Activated CD8-positive, alpha-beta T cell treated with anti-CD3 and anti-CD28 coated beads, Interleukin-2, amount 10 ng/mL, durations not matched to agents 7 days and 5 days (primary cell): ENCODE measurements at regions not wholly inside any gene's neighbourhood (a gene's known extent, or its start where the extent isn't known, plus 50 kb on each side); places are given as distances from the start of the nearest gene placed in this dataset.

ENCODE experiments used
- ATAC-seq: fragments of 150-1000 bp; cut with Tn5 transposase; one replicate; pipeline ENCODE4 v1.10.0; 2021; ENCODE audit warnings: moderate library complexity
- CTCF ChIA-PET: fragments of 350-600 bp; sonication (Branson Sonifier 250); formaldehyde crosslinking; loops from one replicate; lab custom pipeline; 2021; ENCODE audit warnings: antibody characterized with exemption; lab: Charles Lee
- POLR2A ChIA-PET: fragments of 350-600 bp; sonication (Branson Sonifier 250); formaldehyde crosslinking; loops from one replicate; lab custom pipeline; 2021; ENCODE audit warnings: antibody characterized with exemption; lab: Charles Lee
- DNase-seq: peaks from one replicate; pipeline ENCODE4 v3.0.0-alpha.2; 2020
- H3K27ac Mint-ChIP-seq: one replicate; pipeline ENCODE4 v1.8.0; 2021; ENCODE audit warnings: mild to moderate bottlenecking, mixed read lengths
- H3K27me3 Mint-ChIP-seq: one replicate; pipeline ENCODE4 v1.8.0; 2021; ENCODE audit warnings: low read depth, mixed read lengths
- H3K36me3 Mint-ChIP-seq: one replicate; pipeline ENCODE4 v1.8.0; 2021; ENCODE audit warnings: low read depth, mixed read lengths
- H3K4me1 Mint-ChIP-seq: one replicate; pipeline ENCODE4 v1.8.0; 2021; ENCODE audit warnings: low read depth, mixed read lengths
- H3K4me3 Mint-ChIP-seq: one replicate; pipeline ENCODE4 v1.8.0; 2021; ENCODE audit warnings: mild to moderate bottlenecking, mixed read lengths
- H3K9me3 Mint-ChIP-seq: one replicate; pipeline ENCODE4 v1.8.0; 2022; ENCODE audit warnings: mixed read lengths; ENCODE audit not compliant: insufficient read depth

DNA sequence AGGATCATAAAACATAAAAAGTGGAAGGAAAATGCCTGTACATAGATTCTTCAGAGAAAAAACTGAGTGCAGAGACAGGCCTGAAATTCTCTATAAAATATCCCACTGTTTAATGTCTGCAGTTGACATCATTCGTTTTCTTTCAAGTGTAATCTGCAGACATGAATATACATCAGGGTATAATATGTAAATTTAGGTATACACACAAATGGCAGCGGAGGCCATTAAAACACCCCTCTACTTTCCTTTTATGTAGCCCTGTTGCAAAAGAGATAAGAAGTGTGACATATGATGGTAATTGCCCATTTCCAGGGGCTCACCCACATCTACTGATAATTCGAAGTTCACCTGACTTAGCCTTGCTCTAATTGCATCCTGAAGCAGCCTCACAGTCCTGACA lies 164.3 kb downstream of the SLC24A2 start:
- no peak for ATAC-seq
- H3K36me3 Mint-ChIP-seq: no peaks in the 10 kb centered on the region
- no peaks in the 10 kb centered on the region for H3K4me1 Mint-ChIP-seq
- peaks cover 13% of the 10 kb centered on the region for H3K27me3 Mint-ChIP-seq
- CTCF ChIA-PET: interaction anchor here (1.0 kb wide), 1 partner anchor 132 kb away, joined by 3 read pairs; no protein-coding TSS in a partner anchor
- POLR2A ChIA-PET: no interaction called here
- no peak overlapping the region for H3K4me3 Mint-ChIP-seq
- H3K27ac Mint-ChIP-seq: no peak overlapping the region
- no peak for DNase-seq
- H3K9me3 Mint-ChIP-seq: no peaks in the 10 kb centered on the region

DNA sequence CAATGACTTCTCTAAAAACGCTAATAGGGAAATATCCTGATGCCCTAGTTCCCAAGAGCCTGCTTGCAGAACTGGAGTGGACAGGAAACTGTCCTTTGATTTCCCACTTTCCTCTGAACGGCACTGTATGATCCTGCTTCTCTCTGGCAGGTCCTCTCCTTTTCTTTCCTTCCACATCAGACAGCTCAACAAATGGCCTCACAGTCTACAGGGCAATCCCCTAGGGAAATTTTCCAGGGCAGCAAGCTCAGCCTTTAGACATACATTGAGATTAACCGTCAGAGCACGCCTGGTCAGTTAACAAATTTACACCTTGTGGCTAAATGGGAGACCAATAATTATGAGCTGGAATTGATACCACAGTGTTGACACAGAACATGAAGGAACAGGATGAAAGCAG lies 164.9 kb downstream of the SLC24A2 start:
- Mint-ChIP-seq H3K27ac (no peak overlapping the region), H3K4me1 (no peaks in the 10 kb centered on the region), H3K27me3 (peaks cover 15% of the 10 kb centered on the region), H3K4me3 (no peak overlapping the region), H3K36me3 (no peaks in the 10 kb centered on the region), H3K9me3 (no peaks in the 10 kb centered on the region)
- ChIA-PET CTCF (interaction anchor here (1.0 kb wide), 1 partner anchor 131 kb away, joined by 3 read pairs; no protein-coding TSS in a partner anchor), POLR2A (no interaction called here)
- DNase-seq (no peak), ATAC-seq (no peak)

DNA sequence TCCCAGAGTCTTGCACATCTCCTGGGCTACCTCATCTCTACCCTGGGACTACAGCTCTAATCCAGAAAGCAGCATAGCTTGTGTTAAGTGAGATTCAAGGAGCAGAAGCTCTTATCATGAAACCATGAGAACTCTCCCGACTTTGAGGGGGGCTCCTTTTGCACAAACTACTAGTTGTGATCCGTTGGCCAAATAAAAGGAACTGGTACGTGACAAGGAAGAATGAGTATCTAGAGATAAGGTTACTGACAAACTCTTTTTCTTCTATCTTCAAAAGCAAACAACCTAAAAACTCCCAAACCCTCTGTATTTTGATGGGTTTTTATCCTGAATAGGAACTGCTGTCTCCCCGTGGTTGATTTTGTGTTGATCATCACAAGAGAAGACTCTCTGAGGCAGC lies 168.5 kb downstream of the SLC24A2 start:
- Mint-ChIP-seq H3K27me3 (peaks cover 6% of the 10 kb centered on the region), H3K4me1 (no peaks in the 10 kb centered on the region), H3K27ac (no peak overlapping the region), H3K36me3 (no peaks in the 10 kb centered on the region), H3K9me3 (no peaks in the 10 kb centered on the region), H3K4me3 (no peak overlapping the region)
- POLR2A ChIA-PET: no interaction called here
- CTCF ChIA-PET: no interaction called here
- DNase-seq (no peak), ATAC-seq (no peak)

DNA sequence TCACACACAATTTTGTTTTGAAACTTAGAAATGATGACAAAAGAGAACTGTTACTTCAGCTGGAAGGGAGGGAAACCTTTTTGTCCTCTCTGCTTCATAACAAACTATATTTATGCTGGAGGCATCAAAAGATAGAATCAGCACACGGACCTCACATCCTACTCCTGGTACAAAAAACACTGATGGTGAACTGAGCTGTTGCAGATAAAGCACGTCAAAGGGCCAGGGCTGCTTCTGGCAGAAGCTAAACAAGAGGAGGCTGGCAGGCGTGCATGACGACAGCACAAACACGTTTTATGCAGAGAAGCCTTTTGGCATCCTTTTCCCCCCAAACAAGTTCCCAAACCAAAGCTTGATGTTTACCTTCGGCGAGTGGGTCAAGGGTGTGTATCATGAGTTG lies 169.6 kb downstream of the SLC24A2 start:
- DNase-seq (no peak), ATAC-seq (no peak)
- Mint-ChIP-seq H3K4me1 (no peaks in the 10 kb centered on the region), H3K27ac (no peak overlapping the region), H3K27me3 (peaks cover 8% of the 10 kb centered on the region), H3K9me3 (no peaks in the 10 kb centered on the region), H3K36me3 (no peaks in the 10 kb centered on the region), H3K4me3 (no peak overlapping the region)
- ChIA-PET CTCF (no interaction called here), POLR2A (no interaction called here)

DNA sequence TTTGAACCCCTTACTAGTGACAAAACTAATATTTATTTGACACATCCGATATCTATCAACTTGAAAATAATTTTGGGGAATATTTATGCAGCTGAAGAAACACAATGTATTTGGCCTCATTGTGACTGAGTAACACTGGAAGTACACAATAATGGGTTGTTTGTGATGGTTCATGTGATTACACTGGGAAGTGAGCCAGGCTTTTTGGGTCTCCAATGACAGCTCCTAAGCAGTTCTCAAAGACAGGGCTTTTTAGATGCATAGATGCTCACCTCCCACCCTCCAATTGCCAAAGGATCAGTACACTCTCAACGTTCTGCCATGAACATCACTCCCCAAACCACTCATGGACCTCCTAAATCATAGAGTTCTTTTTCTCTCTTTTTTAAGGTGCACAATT lies 170.0 kb downstream of the SLC24A2 start:
- DNase-seq: no peak
- H3K27ac Mint-ChIP-seq: no peak overlapping the region
- H3K4me3 Mint-ChIP-seq: no peak overlapping the region
- H3K9me3 Mint-ChIP-seq: no peaks in the 10 kb centered on the region
- H3K36me3 Mint-ChIP-seq: no peaks in the 10 kb centered on the region
- CTCF ChIA-PET: no interaction called here
- POLR2A ChIA-PET: no interaction called here
- peaks cover 8% of the 10 kb centered on the region for H3K27me3 Mint-ChIP-seq
- ATAC-seq: no peak
- H3K4me1 Mint-ChIP-seq: no peaks in the 10 kb centered on the region

DNA sequence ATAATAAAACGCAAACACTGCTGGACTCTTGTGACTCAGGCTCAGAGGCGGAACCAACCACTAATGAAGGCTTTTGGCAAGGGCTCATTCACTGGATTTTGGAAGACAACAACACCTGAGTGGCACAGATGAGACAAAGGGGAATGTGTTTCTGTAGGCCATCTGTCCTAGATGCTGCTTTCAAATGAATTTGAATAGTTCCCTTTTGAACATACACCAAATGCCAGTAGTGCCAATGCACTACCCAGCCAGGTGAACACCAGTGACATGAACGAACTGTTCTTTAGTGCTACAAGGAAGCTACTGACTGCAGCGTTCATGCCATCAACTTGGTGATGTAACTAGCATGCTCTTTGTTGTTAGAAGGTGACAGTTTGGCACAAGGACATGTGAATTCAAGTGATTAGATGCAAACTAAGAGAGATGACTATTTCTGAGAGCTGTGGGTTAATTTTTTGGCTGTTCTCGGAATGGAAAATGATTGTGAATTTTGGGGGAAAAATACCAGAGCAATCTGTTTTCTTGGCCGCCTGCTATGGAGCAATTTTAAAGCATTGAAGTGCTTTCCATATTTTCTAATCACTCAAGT lies 173.7 kb downstream of the SLC24A2 start:
- no peak overlapping the region for H3K27ac Mint-ChIP-seq
- POLR2A ChIA-PET: no interaction called here
- H3K4me1 Mint-ChIP-seq: no peaks in the 10 kb centered on the region
- CTCF ChIA-PET: no interaction called here
- H3K4me3 Mint-ChIP-seq: no peak overlapping the region
- peaks cover 8% of the 10 kb centered on the region for H3K27me3 Mint-ChIP-seq
- no peak for ATAC-seq
- H3K36me3 Mint-ChIP-seq: no peaks in the 10 kb centered on the region
- DNase-seq: no peak
- no peaks in the 10 kb centered on the region for H3K9me3 Mint-ChIP-seq

DNA sequence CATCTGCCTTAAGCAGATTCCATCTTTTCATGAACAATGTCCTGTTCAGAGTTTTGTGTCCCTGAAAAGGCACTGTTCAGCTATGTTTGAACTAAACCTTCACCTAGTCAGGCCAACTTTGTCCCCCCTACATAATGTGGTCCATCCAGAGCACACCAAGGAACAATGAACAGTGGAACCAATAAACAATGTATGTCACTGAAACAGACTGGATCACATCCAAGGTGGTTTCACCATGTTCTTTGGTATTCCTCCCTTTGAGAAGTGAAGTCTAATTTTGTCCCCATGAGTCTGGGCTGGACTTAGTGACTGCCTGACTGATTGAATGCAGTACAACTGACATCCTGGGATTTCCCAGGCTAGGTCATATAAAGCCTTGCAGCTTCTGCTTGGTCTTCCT lies 174.5 kb downstream of the SLC24A2 start:
- no peaks in the 10 kb centered on the region for H3K4me1 Mint-ChIP-seq
- no peak overlapping the region for H3K27ac Mint-ChIP-seq
- H3K4me3 Mint-ChIP-seq: no peak overlapping the region
- no peaks in the 10 kb centered on the region for H3K36me3 Mint-ChIP-seq
- peaks cover 5% of the 10 kb centered on the region for H3K27me3 Mint-ChIP-seq
- ChIA-PET POLR2A (no interaction called here), CTCF (no interaction called here)
- ATAC-seq (no peak), DNase-seq (no peak)
- H3K9me3 Mint-ChIP-seq: no peaks in the 10 kb centered on the region

DNA sequence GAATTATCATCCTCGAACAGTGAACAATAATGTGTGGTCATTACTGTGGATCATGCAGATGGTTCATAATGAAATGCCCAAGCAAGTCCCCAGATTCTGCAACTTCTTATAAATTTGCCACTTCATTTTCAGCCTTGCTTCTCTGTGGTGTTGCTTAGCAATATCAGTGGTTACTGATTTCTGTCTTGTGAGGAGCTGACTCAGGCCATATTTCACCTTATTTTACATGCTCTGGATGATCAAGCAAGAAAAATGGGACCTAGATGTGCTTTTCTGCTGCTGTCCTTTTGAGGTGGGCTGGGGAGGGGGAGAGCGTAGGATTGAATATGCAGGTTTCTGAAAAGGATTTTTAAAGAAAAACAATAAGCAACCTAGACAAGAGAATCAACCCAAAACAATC lies 188.3 kb downstream of the SLC24A2 start:
- POLR2A ChIA-PET: no interaction called here
- CTCF ChIA-PET: no interaction called here
- no peak for ATAC-seq
- no peak for DNase-seq
- no peak overlapping the region for H3K4me3 Mint-ChIP-seq
- H3K27me3 Mint-ChIP-seq: peaks cover 3% of the 10 kb centered on the region
- no peaks in the 10 kb centered on the region for H3K36me3 Mint-ChIP-seq
- no peaks in the 10 kb centered on the region for H3K9me3 Mint-ChIP-seq
- no peak overlapping the region for H3K27ac Mint-ChIP-seq
- H3K4me1 Mint-ChIP-seq: no peaks in the 10 kb centered on the region

DNA sequence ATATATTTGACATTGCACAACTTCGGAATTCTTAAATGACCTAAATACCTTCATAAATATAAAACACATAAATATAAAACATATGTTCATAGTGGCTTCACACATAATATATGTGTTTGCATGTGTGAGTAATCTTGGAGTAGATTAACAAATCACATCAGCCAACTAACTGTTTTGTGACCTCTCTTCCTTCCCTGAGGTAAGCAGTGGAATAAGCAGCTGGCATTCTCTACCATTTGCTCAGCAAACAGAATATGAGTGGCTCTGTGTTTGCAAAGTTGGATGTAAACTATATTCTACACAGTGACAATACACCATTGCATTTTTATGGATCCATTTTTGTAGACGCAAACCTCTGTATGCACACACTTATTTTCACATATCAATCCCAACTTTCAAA lies 189.9 kb downstream of the ACER2 start:
- CTCF ChIA-PET: no interaction called here
- Mint-ChIP-seq H3K4me1 (no peaks in the 10 kb centered on the region), H3K27me3 (peaks cover 2% of the 10 kb centered on the region), H3K9me3 (no peaks in the 10 kb centered on the region), H3K4me3 (no peak overlapping the region), H3K36me3 (no peaks in the 10 kb centered on the region), H3K27ac (no peak overlapping the region)
- DNase-seq: no peak
- no peak for ATAC-seq
- POLR2A ChIA-PET: no interaction called here

DNA sequence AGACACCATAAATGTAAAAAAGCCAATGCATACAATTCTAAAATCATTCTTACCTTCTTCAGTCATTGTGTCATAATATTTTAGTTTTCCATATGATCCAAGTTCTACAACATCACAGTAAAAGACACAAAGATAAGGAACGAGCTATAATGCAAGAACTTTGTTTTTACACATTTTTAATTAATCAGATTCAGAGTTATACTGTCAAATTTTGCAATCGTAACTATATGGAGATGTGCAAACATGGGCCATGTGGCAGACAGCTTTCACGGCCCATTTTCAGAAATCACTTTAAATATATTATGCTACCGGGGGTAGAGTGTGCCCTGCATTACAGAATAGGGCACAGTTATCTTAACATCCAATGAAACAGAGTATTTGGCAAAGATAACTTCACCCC lies 188.4 kb downstream of the ACER2 start:
- Mint-ChIP-seq H3K4me3 (no peak overlapping the region), H3K4me1 (no peaks in the 10 kb centered on the region), H3K36me3 (no peaks in the 10 kb centered on the region), H3K27me3 (peaks cover 2% of the 10 kb centered on the region), H3K9me3 (no peaks in the 10 kb centered on the region), H3K27ac (no peak overlapping the region)
- ChIA-PET CTCF (no interaction called here), POLR2A (no interaction called here)
- DNase-seq: no peak
- no peak for ATAC-seq

DNA sequence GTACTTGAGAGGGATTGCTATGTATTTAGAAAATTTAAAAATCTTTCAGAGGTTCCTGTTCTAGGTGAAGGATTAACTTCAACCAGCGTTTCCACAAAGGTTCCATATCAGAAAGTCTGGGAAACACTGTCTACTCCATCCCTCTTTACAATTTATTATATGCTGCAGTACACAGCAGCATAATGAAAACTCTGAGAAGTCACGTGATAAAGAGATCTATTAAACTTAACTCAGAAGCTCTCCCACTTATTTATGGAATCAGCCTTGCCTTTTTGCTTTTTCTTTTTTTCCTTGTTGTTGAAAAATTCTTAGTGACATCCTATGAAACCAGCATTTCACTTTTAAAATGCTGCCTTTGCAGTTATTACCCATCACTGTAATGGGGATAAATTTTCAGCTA lies 186.2 kb downstream of the ACER2 start:
- Mint-ChIP-seq H3K4me1 (no peaks in the 10 kb centered on the region), H3K27me3 (peaks cover 4% of the 10 kb centered on the region), H3K4me3 (no peak overlapping the region), H3K9me3 (no peaks in the 10 kb centered on the region), H3K36me3 (no peaks in the 10 kb centered on the region), H3K27ac (no peak overlapping the region)
- DNase-seq (no peak), ATAC-seq (no peak)
- ChIA-PET POLR2A (no interaction called here), CTCF (no interaction called here)

DNA sequence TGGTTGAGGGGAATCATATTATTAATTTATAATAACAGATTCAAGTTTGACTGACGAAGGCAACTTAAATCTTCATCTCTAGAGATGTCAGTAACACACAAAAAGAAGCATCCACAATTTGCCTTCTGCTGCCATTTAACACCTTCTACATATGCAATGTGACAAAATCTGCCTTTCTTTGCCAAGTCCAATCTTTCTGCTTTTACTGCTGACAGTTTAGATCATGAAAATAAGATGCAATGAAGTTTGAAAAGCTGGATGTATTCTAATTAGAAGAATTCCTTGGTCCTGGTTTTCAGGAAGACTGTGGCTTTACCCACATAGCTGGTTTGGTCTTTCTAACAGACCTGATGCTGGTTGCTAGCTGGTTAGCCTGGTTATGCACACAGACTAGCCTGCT lies 178.9 kb downstream of the ACER2 start:
- Mint-ChIP-seq H3K4me3 (no peak overlapping the region), H3K27ac (no peak overlapping the region), H3K4me1 (no peaks in the 10 kb centered on the region), H3K27me3 (peaks cover 3% of the 10 kb centered on the region), H3K9me3 (no peaks in the 10 kb centered on the region), H3K36me3 (no peaks in the 10 kb centered on the region)
- ATAC-seq: no peak
- ChIA-PET CTCF (no interaction called here), POLR2A (no interaction called here)
- DNase-seq: no peak

DNA sequence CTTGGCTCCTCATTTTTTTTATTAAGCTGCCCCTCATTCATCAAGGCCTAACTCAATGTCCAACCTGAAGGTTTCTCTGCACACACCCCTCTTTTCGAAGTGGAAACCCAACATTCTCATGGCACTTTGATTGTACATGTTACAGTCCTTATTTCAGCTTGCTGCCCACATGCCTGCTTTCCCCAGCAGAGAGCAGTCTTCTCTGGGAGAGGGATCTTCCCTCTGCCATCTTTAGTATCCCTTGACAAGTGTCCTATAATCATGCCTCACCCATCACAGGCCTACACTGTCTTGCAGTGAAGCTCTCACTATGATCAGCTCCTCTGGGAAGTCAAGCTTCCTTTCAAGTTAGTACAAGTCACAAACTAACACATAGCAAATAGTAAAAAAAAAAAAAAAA lies 175.1 kb downstream of the ACER2 start:
- no peaks in the 10 kb centered on the region for H3K4me1 Mint-ChIP-seq
- POLR2A ChIA-PET: no interaction called here
- CTCF ChIA-PET: no interaction called here

More for the DNA sequence above, 175.1 kb downstream of the ACER2 start:
- no peak for DNase-seq
- Mint-ChIP-seq H3K27ac (no peak overlapping the region), H3K27me3 (peaks cover 8% of the 10 kb centered on the region), H3K4me3 (no peak overlapping the region), H3K9me3 (no peaks in the 10 kb centered on the region), H3K36me3 (no peaks in the 10 kb centered on the region)
- no peak for ATAC-seq
